Thoracic aorta (tissue), 2 donors: ENCODE measurements at regions not wholly inside any gene's neighbourhood (a gene's known extent, or its start where the extent isn't known, plus 50 kb on each side); places are given as distances from the start of the nearest gene placed in this dataset.

ENCODE experiments used
- ATAC-seq: fragments of 150-250 bp; one replicate; pipeline ENCODE4 v1.8.0; 2017; ENCODE audit warnings: low read depth; ENCODE audit not compliant: insufficient number of reproducible peaks, low FRiP score
- DNase-seq: peaks from one replicate; pipeline ENCODE4 v3.0.0-alpha.2; 2020; ENCODE audit warnings: low spot score
- H3K27ac ChIP-seq, 2 donors: fragments of 200-600 bp; sonication (generic); 1 replicate in 1 of 2; 2 replicates in 1 of 2; pipeline ENCODE4 v1.5.1; 2016; ENCODE audit warnings: mild to moderate bottlenecking in 2 of 2, moderate library complexity in 2 of 2
- H3K27me3 ChIP-seq: fragments of 200-600 bp; sonication (generic); replicated peaks from 2 replicates; pipeline ENCODE4 v1.6.0; 2016; ENCODE audit warnings: mild to moderate bottlenecking; ENCODE audit not compliant: insufficient read depth
- H3K36me3 ChIP-seq: fragments of 200-600 bp; sonication (generic); one replicate; pipeline ENCODE4 v1.5.1; 2016
- H3K4me1 ChIP-seq, 2 donors: fragments of 200-600 bp; sonication (generic); 1 replicate in 1 of 2; 2 replicates in 1 of 2; pipeline versions ENCODE4 v1.5.1 to v1.6.0; 2016; ENCODE audit warnings: low read depth in 2 of 2, mild to moderate bottlenecking in 1 of 2; ENCODE audit not compliant: control insufficient read depth in 1 of 2
- H3K4me3 ChIP-seq: fragments of 200-600 bp; sonication (generic); 2 replicates; pipeline ENCODE4 v1.5.1; 2016; ENCODE audit warnings: mild to moderate bottlenecking
- H3K9me3 ChIP-seq: fragments of 200-600 bp; sonication (generic); 2 replicates; pipeline ENCODE4 v1.5.1; 2016
- CTCF ChIP-seq: fragments of 200-600 bp; sonication (generic); IDR thresholded peaks from one replicate; pipeline ENCODE4 v1.5.1; 2019; ENCODE audit warnings: antibody characterized with exemption

- no peak overlapping the region for H3K4me3 ChIP-seq
- ATAC-seq (no peak), DNase-seq (no peak)
- no peak overlapping the region for H3K27ac ChIP-seq
- no peaks in the 10 kb centered on the region for H3K27me3 ChIP-seq
- H3K4me1 ChIP-seq = peaks cover 3 to 7% of the 10 kb centered on the region in 2 donors
- no peaks in the 10 kb centered on the region for H3K9me3 ChIP-seq
- no peak for TF ChIP-seq CTCF
- no peaks in the 10 kb centered on the region for H3K36me3 ChIP-seq
Measured at GRCh38 chr5:124918618-124919017, 172.2 kb upstream of the ZNF608 start.

- Histone ChIP-seq H3K36me3 (no peaks in the 10 kb centered on the region), H3K27me3 (no peaks in the 10 kb centered on the region), H3K9me3 (no peaks in the 10 kb centered on the region), H3K27ac (no peak overlapping the region), H3K4me1 (peaks cover 3 to 7% of the 10 kb centered on the region in 2 donors), H3K4me3 (no peak overlapping the region)
- DNase-seq (no peak), ATAC-seq (no peak)
- no peak for TF ChIP-seq CTCF
Measured at GRCh38 chr5:124919076-124919475, 172.6 kb upstream of the ZNF608 start.

GRCh38 chr5:124919747-124920525 lies 173.5 kb upstream of the ZNF608 start:
- Histone ChIP-seq H3K27me3 (no peaks in the 10 kb centered on the region), H3K4me3 (no peak overlapping the region)
- no peak for ATAC-seq

DNA sequence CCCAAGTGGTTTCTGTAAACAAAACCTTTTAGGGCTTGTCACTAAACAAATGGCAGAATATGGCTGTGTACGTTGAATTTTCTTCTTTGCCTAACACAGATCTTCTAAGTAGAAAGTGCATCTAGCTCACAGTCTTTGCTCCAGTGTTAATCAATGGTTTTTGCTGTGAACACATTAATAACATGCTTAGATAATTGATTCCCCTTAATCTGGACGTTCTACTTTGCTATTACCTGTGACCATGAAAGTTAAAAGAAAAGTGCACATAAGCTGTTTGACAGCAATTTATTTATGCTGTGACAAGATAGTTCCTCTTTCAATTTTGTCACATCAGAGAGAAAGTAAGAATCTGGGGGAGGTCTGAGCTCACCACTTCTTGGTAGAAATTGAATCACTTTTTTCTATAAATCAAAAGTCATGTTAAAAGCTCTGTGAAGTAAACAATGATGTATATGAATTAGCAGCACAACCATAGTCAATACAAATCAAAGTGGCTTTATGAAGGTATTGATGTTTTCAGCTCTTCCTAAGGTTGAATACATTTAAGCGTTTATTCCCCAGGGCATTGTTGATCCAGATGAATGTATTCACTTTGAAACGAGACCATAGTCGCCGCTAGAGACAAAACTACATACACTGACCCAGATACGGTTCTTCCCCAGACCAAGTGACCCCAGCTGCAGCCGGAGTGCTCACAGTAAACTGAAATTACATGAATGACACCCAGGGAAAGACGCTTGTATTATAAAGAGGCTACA lies 174.6 kb upstream of the ZNF608 start:
- Histone ChIP-seq H3K36me3 (no peaks in the 10 kb centered on the region), H3K27ac (no peak overlapping the region), H3K4me1 (peaks cover 3 to 7% of the 10 kb centered on the region in 2 donors), H3K9me3 (no peaks in the 10 kb centered on the region), H3K4me3 (no peak overlapping the region), H3K27me3 (no peaks in the 10 kb centered on the region)
- TF ChIP-seq CTCF = no peak
- no peak for ATAC-seq
- DNase-seq = no peak

More at GRCh38 chr5:124919747-124920525, 173.5 kb upstream of the ZNF608 start:
- no peak for TF ChIP-seq CTCF
- H3K36me3 ChIP-seq = no peaks in the 10 kb centered on the region
- H3K9me3 ChIP-seq = no peaks in the 10 kb centered on the region
- no peak for DNase-seq
- peaks cover 3 to 7% of the 10 kb centered on the region in 2 donors for H3K4me1 ChIP-seq
- H3K27ac ChIP-seq = no peak overlapping the region

- ATAC-seq = no peak
- Histone ChIP-seq H3K4me3 (no peak overlapping the region), H3K27me3 (no peaks in the 10 kb centered on the region), H3K27ac (no peak overlapping the region), H3K4me1 (peaks cover 3 to 7% of the 10 kb centered on the region in 2 donors), H3K9me3 (no peaks in the 10 kb centered on the region), H3K36me3 (no peaks in the 10 kb centered on the region)
- no peak for TF ChIP-seq CTCF
- DNase-seq = no peak
Measured at GRCh38 chr5:124921694-124922093, 175.3 kb upstream of the ZNF608 start.
